OCI-LY3 (cell line): ENCODE measurements at regions not wholly inside any gene's neighbourhood (a gene's known extent, or its start where the extent isn't known, plus 50 kb on each side); places are given as distances from the start of the nearest gene placed in this dataset.

ENCODE experiments used
- H2AFZ ChIP-seq: fragments of 200-600, 300-600 bp; shearing (Covaris generic); 2 replicates; pipeline ENCODE4 v1.6.0; 2014; ENCODE audit warnings: antibody characterized with exemption, low read depth, low read length
- H3K27ac ChIP-seq: fragments of 200-600, 300-600 bp; sonication (generic); 2 replicates; pipeline ENCODE4 v1.5.1; 2014; ENCODE audit warnings: mild to moderate bottlenecking, low read length, moderate library complexity, mixed read lengths
- H3K27me3 ChIP-seq: fragments of 200-600, 300-600 bp; sonication (generic); 2 replicates; pipeline ENCODE4 v1.6.1; 2014; ENCODE audit warnings: low read depth, low read length, mixed read lengths
- H3K36me3 ChIP-seq: fragments of 200-600, 300-600 bp; sonication (generic); replicated peaks from 2 replicates; pipeline ENCODE3; 2014; ENCODE audit warnings: low read depth, low read length, mixed read lengths
- H3K4me1 ChIP-seq: fragments of 300-600, 200-600 bp; sonication (generic); 2 replicates; pipeline ENCODE4 v1.6.1; 2014; ENCODE audit warnings: low read length, mixed read lengths
- H3K4me2 ChIP-seq: fragments of 200-600, 300-600 bp; sonication (generic); 2 replicates; pipeline ENCODE4 v1.6.1; 2014; ENCODE audit warnings: low read length, mixed read lengths
- H3K4me3 ChIP-seq: fragments of 300-600, 200-600 bp; sonication (generic); 2 replicates; pipeline ENCODE4 v1.5.1; 2014; ENCODE audit warnings: antibody characterized with exemption, mild to moderate bottlenecking, low read length, moderate library complexity
- H3K79me2 ChIP-seq: fragments of 300-600, 200-600 bp; shearing (Covaris generic); 2 replicates; pipeline ENCODE4 v1.6.1; 2014; ENCODE audit warnings: mild to moderate bottlenecking, low read length, mixed read lengths
- H3K9ac ChIP-seq: fragments of 300-600, 200-600 bp; shearing (Covaris generic); 2 replicates; pipeline ENCODE4 v1.6.0; 2014; ENCODE audit warnings: mild to moderate bottlenecking, low read length, moderate library complexity
- H3K9me3 ChIP-seq: fragments of 200-600, 300-600 bp; shearing (Covaris generic); 2 replicates; pipeline ENCODE4 v1.6.1; 2014; ENCODE audit warnings: low read length, mixed read lengths; ENCODE audit not compliant: insufficient read depth
- H4K20me1 ChIP-seq: fragments of 200-600, 300-600 bp; sonication (generic); 2 replicates; pipeline ENCODE4 v1.6.1; 2016; ENCODE audit warnings: low read length, mixed read lengths; ENCODE audit not compliant: insufficient read depth
- CTCF ChIP-seq: fragments of 200-600, 300-600 bp; sonication (generic); IDR thresholded peaks from 2 replicates; pipeline ENCODE4 v1.5.1; 2014; ENCODE audit warnings: antibody characterized with exemption, low read length, low read depth
- EZH2phosphoT487 ChIP-seq: fragments of 200-600 bp; shearing (Covaris generic); IDR thresholded peaks from 2 replicates; pipeline ENCODE4 v1.6.1; 2018; ENCODE audit warnings: antibody characterized with exemption, mixed run types, low read depth

- Histone ChIP-seq H3K4me1 (no peaks in the 10 kb centered on the region), H3K9me3 (no peaks in the 10 kb centered on the region), H2AFZ (no peak overlapping the region), H3K4me2 (no peak overlapping the region), H3K27ac (no peak overlapping the region), H3K79me2 (no peaks in the 10 kb centered on the region), H3K36me3 (no peaks in the 10 kb centered on the region), H4K20me1 (no peaks in the 10 kb centered on the region), H3K27me3 (no peaks in the 10 kb centered on the region), H3K4me3 (no peak overlapping the region), H3K9ac (no peak overlapping the region)
- no peak for TF ChIP-seq EZH2phosphoT487
- TF ChIP-seq CTCF: no peak
Observed at GRCh38 chr4:17194586-17194985, 296.1 kb upstream of the LDB2 start.

DNA sequence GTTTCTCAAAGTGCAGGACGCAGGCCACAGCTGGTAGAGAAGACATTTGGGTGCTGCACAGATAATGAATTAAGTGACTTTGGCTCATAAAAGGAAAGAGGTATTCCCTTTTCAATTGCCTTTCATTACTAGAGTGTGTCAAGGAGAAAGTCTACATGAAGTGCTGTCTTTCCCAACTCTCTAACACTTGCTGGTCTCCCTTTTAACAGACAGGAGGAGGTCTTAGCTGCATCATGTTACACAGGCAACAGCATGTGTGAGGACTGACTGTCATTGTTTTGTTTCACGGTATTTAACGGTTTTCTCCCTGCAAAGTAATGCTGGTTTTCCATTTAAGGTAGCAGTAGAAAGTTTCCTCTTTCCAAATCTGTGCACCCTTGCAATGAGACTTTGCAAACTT, 291.3 kb upstream of the LDB2 start:
- Histone ChIP-seq H3K27ac (no peak overlapping the region), H2AFZ (no peak overlapping the region), H3K79me2 (no peaks in the 10 kb centered on the region)

DNA sequence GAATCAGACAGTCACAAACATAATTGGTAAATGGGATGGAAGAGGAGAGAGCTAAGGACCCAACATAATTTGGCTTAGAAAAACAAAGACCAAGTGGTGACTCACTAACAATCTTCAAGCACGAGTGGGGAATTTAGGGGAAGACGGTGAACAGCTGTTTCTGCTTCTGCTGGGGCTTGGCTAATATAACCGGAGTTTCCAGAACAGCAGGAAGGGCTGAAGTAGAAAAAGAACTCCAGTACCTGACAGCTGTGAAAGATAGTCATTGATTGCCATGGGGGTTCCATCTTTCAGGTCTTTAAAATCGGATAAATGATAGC, 290.9 kb upstream of the LDB2 start:
- no peak overlapping the region for H3K9ac ChIP-seq
- H2AFZ ChIP-seq: no peak overlapping the region
- H3K4me3 ChIP-seq: no peak overlapping the region
- H3K4me2 ChIP-seq: no peak overlapping the region
- H3K27ac ChIP-seq: no peak overlapping the region
- H3K36me3 ChIP-seq: no peaks in the 10 kb centered on the region
- no peaks in the 10 kb centered on the region for H4K20me1 ChIP-seq
- no peaks in the 10 kb centered on the region for H3K4me1 ChIP-seq
- H3K9me3 ChIP-seq: no peaks in the 10 kb centered on the region
- no peaks in the 10 kb centered on the region for H3K27me3 ChIP-seq
- TF ChIP-seq EZH2phosphoT487 (no peak), CTCF (no peak)
- no peaks in the 10 kb centered on the region for H3K79me2 ChIP-seq

More for the DNA sequence above, 291.3 kb upstream of the LDB2 start:
- Histone ChIP-seq H3K9ac (no peak overlapping the region), H3K4me3 (no peak overlapping the region), H3K4me1 (no peaks in the 10 kb centered on the region), H3K27me3 (no peaks in the 10 kb centered on the region), H3K4me2 (no peak overlapping the region), H4K20me1 (no peaks in the 10 kb centered on the region), H3K36me3 (no peaks in the 10 kb centered on the region), H3K9me3 (no peaks in the 10 kb centered on the region)
- TF ChIP-seq CTCF (no peak), EZH2phosphoT487 (no peak)

GRCh38 chr4:17188547-17189400, 290.3 kb upstream of the LDB2 start:
- H4K20me1 ChIP-seq: no peaks in the 10 kb centered on the region
- H3K9me3 ChIP-seq: no peaks in the 10 kb centered on the region
- H3K79me2 ChIP-seq: no peaks in the 10 kb centered on the region
- H3K4me1 ChIP-seq: no peaks in the 10 kb centered on the region
- H2AFZ ChIP-seq: no peak overlapping the region
- H3K27me3 ChIP-seq: no peaks in the 10 kb centered on the region
- no peak overlapping the region for H3K4me3 ChIP-seq
- TF ChIP-seq CTCF (no peak), EZH2phosphoT487 (no peak)
- no peak overlapping the region for H3K27ac ChIP-seq
- no peaks in the 10 kb centered on the region for H3K36me3 ChIP-seq
- H3K4me2 ChIP-seq: no peak overlapping the region
- H3K9ac ChIP-seq: no peak overlapping the region
